ENCODE measurements at regions not wholly inside any gene's neighbourhood (a gene's known extent, or its start where the extent isn't known, plus 50 kb on each side); places are given as distances from the start of the nearest gene placed in this dataset.

DNA sequence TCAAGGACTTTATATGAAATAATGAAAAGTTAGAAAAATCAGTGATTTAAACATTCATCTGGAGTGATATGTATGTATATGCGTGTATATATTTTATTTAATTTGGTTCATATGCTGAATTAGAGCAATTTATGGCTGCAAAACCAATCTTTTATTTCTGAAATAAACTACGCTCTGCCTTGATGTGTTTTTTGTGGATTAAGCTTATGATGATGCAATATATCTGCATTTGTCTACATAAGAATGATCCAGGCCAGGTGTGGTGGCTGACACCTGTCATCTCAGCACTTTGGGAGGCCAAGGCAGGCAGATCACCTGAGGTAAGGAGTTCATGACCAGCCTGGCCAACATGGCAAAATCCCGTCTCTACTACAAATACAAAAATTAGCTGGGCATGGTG is 1842.3 kb upstream of the CDH6 start:
- Histone ChIP-seq H3K9me3 (no peaks in the 10 kb centered on the region), H3K4me1 (ENCODE audit: control insufficient read depth in 1 of 2, insufficient read depth in 2 of 2, low read depth in 1 of 2, low read length in 1 of 2) (no peaks in the 10 kb centered on the region), H4K20me1 (ENCODE audit: insufficient read depth) (no peaks in the 10 kb centered on the region), H3K79me2 (ENCODE audit: insufficient read depth) (no peaks in the 10 kb centered on the region), H2AFZ (ENCODE audit: low read depth) (no peak overlapping the region), H3K27ac (ENCODE audit: low read depth in 2 of 2, low read length in 1 of 2) (no peak overlapping the region), H3K9ac (no peak overlapping the region), H3K4me2 (no peak overlapping the region), H3K27me3 (ENCODE audit: insufficient read depth) (no peaks in the 10 kb centered on the region), H3K9me2 (no peaks in the 10 kb centered on the region), H3F3A (replicated peaks; ENCODE audit: insufficient read depth) (no peaks in the 10 kb centered on the region), H3K4me3 (ENCODE audit: low read depth in 2 of 2, low read length in 1 of 2) (no peak overlapping the region), H3K36me3 (replicated peaks in 1 of 2; ENCODE audit: control insufficient read depth in 1 of 2, insufficient read depth in 2 of 2, low read length in 1 of 2) (no peaks in the 10 kb centered on the region)
- ChIA-PET POLR2A (no interaction called here), CTCF (no interaction called here)
- no peak for DNase-seq
- 10% methylated on average over 3 of the region's 3 CpGs for WGBS (ENCODE audit: low lambda C conversion rate)
- TF ChIP-seq, protein P1, sequence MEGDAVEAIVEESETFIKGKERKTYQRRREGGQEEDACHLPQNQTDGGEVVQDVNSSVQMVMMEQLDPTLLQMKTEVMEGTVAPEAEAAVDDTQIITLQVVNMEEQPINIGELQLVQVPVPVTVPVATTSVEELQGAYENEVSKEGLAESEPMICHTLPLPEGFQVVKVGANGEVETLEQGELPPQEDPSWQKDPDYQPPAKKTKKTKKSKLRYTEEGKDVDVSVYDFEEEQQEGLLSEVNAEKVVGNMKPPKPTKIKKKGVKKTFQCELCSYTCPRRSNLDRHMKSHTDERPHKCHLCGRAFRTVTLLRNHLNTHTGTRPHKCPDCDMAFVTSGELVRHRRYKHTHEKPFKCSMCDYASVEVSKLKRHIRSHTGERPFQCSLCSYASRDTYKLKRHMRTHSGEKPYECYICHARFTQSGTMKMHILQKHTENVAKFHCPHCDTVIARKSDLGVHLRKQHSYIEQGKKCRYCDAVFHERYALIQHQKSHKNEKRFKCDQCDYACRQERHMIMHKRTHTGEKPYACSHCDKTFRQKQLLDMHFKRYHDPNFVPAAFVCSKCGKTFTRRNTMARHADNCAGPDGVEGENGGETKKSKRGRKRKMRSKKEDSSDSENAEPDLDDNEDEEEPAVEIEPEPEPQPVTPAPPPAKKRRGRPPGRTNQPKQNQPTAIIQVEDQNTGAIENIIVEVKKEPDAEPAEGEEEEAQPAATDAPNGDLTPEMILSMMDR (IDR thresholded peaks at IDR 0.05): no peak
- no peak for TF ChIP-seq ELF1 (IDR thresholded peaks at IDR 0.05)
- no peak for TF ChIP-seq EP300 (IDR thresholded peaks at IDR 0.05; ENCODE audit: borderline replicate concordance in 1 of 2, low read depth in 1 of 2, low read length in 1 of 2)
- TF ChIP-seq RXRA (IDR thresholded peaks at IDR 0.05; ENCODE audit: borderline replicate concordance, low read depth): no peak

DNA sequence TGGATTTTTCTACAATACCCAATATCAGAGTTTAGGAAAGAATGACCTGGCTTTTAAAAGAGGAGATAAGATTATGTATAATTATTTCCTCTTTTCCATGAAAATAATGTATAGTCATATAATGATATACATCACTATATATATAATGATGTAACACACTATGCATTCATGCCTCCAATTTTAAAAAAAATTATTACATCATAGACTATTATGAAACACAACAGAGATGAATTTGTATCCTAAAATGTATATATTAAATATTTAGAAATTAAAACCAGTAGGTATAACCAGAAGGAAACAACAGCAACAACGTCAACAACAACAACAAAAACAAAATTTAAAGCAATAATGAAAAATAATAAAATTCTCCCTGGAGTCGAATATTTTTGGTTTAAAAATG is 1856.5 kb upstream of the CDH6 start:
- no peaks in the 10 kb centered on the region for H3K27me3 ChIP-seq (ENCODE audit: insufficient read depth)
- H3K4me2 ChIP-seq: no peak overlapping the region
- no peaks in the 10 kb centered on the region for H3K36me3 ChIP-seq (replicated peaks in 1 of 2; ENCODE audit: control insufficient read depth in 1 of 2, insufficient read depth in 2 of 2, low read length in 1 of 2)
- no peaks in the 10 kb centered on the region for H4K20me1 ChIP-seq (ENCODE audit: insufficient read depth)
- H3F3A ChIP-seq (replicated peaks; ENCODE audit: insufficient read depth): no peaks in the 10 kb centered on the region
- no peak overlapping the region for H3K4me3 ChIP-seq (ENCODE audit: low read depth in 2 of 2, low read length in 1 of 2)
- no peaks in the 10 kb centered on the region for H3K79me2 ChIP-seq (ENCODE audit: insufficient read depth)
- no peak overlapping the region for H2AFZ ChIP-seq (ENCODE audit: low read depth)
- no peak for DNase-seq
- no peaks in the 10 kb centered on the region for H3K9me2 ChIP-seq
- ChIA-PET POLR2A (no interaction called here), CTCF (no interaction called here)
- no peak for TF ChIP-seq MXI1 (IDR thresholded peaks at IDR 0.05; ENCODE audit: low read depth, low read length)
- no peak for TF ChIP-seq RXRA (IDR thresholded peaks at IDR 0.05; ENCODE audit: borderline replicate concordance, low read depth)
- no peak for TF ChIP-seq TAF1 (IDR thresholded peaks at IDR 0.05; ENCODE audit: borderline replicate concordance, low read depth, low read length)
- TF ChIP-seq JUND (IDR thresholded peaks at IDR 0.05): no peak
- TF ChIP-seq, protein P2, sequence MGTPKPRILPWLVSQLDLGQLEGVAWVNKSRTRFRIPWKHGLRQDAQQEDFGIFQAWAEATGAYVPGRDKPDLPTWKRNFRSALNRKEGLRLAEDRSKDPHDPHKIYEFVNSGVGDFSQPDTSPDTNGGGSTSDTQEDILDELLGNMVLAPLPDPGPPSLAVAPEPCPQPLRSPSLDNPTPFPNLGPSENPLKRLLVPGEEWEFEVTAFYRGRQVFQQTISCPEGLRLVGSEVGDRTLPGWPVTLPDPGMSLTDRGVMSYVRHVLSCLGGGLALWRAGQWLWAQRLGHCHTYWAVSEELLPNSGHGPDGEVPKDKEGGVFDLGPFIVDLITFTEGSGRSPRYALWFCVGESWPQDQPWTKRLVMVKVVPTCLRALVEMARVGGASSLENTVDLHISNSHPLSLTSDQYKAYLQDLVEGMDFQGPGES (IDR thresholded peaks at IDR 0.05; ENCODE audit: low read depth, low read length): no peak
- TF ChIP-seq, protein P3, sequence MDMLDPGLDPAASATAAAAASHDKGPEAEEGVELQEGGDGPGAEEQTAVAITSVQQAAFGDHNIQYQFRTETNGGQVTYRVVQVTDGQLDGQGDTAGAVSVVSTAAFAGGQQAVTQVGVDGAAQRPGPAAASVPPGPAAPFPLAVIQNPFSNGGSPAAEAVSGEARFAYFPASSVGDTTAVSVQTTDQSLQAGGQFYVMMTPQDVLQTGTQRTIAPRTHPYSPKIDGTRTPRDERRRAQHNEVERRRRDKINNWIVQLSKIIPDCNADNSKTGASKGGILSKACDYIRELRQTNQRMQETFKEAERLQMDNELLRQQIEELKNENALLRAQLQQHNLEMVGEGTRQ (IDR thresholded peaks at IDR 0.05; ENCODE audit: borderline replicate concordance, low read depth, low read length): no peak
- no peak for TF ChIP-seq TEAD4 (IDR thresholded peaks at IDR 0.05; ENCODE audit: borderline replicate concordance, insufficient read depth)
- TF ChIP-seq RAD21 (IDR thresholded peaks at IDR 0.05; ENCODE audit: low read length): no peak
- TF ChIP-seq, protein P4, sequence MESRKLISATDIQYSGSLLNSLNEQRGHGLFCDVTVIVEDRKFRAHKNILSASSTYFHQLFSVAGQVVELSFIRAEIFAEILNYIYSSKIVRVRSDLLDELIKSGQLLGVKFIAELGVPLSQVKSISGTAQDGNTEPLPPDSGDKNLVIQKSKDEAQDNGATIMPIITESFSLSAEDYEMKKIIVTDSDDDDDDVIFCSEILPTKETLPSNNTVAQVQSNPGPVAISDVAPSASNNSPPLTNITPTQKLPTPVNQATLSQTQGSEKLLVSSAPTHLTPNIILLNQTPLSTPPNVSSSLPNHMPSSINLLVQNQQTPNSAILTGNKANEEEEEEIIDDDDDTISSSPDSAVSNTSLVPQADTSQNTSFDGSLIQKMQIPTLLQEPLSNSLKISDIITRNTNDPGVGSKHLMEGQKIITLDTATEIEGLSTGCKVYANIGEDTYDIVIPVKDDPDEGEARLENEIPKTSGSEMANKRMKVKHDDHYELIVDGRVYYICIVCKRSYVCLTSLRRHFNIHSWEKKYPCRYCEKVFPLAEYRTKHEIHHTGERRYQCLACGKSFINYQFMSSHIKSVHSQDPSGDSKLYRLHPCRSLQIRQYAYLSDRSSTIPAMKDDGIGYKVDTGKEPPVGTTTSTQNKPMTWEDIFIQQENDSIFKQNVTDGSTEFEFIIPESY (IDR thresholded peaks at IDR 0.05; ENCODE audit: borderline replicate concordance, low read depth): no peak
- TF ChIP-seq, protein P5, sequence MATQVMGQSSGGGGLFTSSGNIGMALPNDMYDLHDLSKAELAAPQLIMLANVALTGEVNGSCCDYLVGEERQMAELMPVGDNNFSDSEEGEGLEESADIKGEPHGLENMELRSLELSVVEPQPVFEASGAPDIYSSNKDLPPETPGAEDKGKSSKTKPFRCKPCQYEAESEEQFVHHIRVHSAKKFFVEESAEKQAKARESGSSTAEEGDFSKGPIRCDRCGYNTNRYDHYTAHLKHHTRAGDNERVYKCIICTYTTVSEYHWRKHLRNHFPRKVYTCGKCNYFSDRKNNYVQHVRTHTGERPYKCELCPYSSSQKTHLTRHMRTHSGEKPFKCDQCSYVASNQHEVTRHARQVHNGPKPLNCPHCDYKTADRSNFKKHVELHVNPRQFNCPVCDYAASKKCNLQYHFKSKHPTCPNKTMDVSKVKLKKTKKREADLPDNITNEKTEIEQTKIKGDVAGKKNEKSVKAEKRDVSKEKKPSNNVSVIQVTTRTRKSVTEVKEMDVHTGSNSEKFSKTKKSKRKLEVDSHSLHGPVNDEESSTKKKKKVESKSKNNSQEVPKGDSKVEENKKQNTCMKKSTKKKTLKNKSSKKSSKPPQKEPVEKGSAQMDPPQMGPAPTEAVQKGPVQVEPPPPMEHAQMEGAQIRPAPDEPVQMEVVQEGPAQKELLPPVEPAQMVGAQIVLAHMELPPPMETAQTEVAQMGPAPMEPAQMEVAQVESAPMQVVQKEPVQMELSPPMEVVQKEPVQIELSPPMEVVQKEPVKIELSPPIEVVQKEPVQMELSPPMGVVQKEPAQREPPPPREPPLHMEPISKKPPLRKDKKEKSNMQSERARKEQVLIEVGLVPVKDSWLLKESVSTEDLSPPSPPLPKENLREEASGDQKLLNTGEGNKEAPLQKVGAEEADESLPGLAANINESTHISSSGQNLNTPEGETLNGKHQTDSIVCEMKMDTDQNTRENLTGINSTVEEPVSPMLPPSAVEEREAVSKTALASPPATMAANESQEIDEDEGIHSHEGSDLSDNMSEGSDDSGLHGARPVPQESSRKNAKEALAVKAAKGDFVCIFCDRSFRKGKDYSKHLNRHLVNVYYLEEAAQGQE (IDR thresholded peaks at IDR 0.05; ENCODE audit: low read depth, low read length): no peak
- TF ChIP-seq EZH2phosphoT487 (IDR thresholded peaks at IDR 0.05; ENCODE audit: borderline replicate concordance, low read depth): no peak
- no peak for TF ChIP-seq RFX5 (IDR thresholded peaks at IDR 0.05; ENCODE audit: low read length)
- WGBS (ENCODE audit: low lambda C conversion rate): 2% methylated on average over 2 of the region's 2 CpGs
- no peak overlapping the region for H3K9ac ChIP-seq
- no peaks in the 10 kb centered on the region for H3K4me1 ChIP-seq (ENCODE audit: control insufficient read depth in 1 of 2, insufficient read depth in 2 of 2, low read depth in 1 of 2, low read length in 1 of 2)
- no peaks in the 10 kb centered on the region for H3K9me3 ChIP-seq
- H3K27ac ChIP-seq (ENCODE audit: low read depth in 2 of 2, low read length in 1 of 2): no peak overlapping the region

All from SK-N-SH (cell line).